ENCODE measurements at regions not wholly inside any gene's neighbourhood (a gene's known extent, or its start where the extent isn't known, plus 50 kb on each side); places are given as distances from the start of the nearest gene placed in this dataset.

GRCh38 chr1:199155166-199156019 is 516.6 kb downstream of the PTPRC start:
- ATAC-seq: no peak

GRCh38 chr1:199157494-199157893 is 518.7 kb downstream of the PTPRC start:
- H3K27ac ChIP-seq: no peak overlapping the region
- no peak overlapping the region for H3K4me3 ChIP-seq
- H3K36me3 ChIP-seq: no peaks in the 10 kb centered on the region
- no peaks in the 10 kb centered on the region for H3K9me3 ChIP-seq
- no peak for TF ChIP-seq CTCF (IDR thresholded peaks at IDR 0.05)
- no peaks in the 10 kb centered on the region for H3K4me1 ChIP-seq
- no peak for DNase-seq
- H3K27me3 ChIP-seq: no peaks in the 10 kb centered on the region
- intact Hi-C loops (cut with DNase I): no loop called here
- no peak for ATAC-seq

More at GRCh38 chr1:199155166-199156019, 516.6 kb downstream of the PTPRC start:
- Histone ChIP-seq H3K36me3 (no peaks in the 10 kb centered on the region), H3K27ac (no peak overlapping the region), H3K9me3 (no peaks in the 10 kb centered on the region), H3K4me1 (no peaks in the 10 kb centered on the region), H3K27me3 (no peaks in the 10 kb centered on the region), H3K4me3 (no peak overlapping the region)
- no peak for TF ChIP-seq CTCF (IDR thresholded peaks at IDR 0.05)
- no peak for DNase-seq
- intact Hi-C loops (cut with DNase I): no loop called here

GRCh38 chr1:199160521-199161318 is 521.9 kb downstream of the PTPRC start:
- ATAC-seq: no peak
- Histone ChIP-seq H3K9me3 (no peaks in the 10 kb centered on the region), H3K27me3 (no peaks in the 10 kb centered on the region), H3K27ac (no peak overlapping the region), H3K36me3 (no peaks in the 10 kb centered on the region), H3K4me1 (no peaks in the 10 kb centered on the region), H3K4me3 (no peak overlapping the region)
- DNase-seq: no peak
- no peak for TF ChIP-seq CTCF (IDR thresholded peaks at IDR 0.05)
- intact Hi-C loops (cut with DNase I): no loop called here

GRCh38 chr1:199161319-199161680 is 522.5 kb downstream of the PTPRC start:
- ATAC-seq (no peak), DNase-seq (no peak)
- H3K4me3 ChIP-seq: no peak overlapping the region
- intact Hi-C loops (cut with DNase I): no loop called here
- no peak for TF ChIP-seq CTCF (IDR thresholded peaks at IDR 0.05)
- no peaks in the 10 kb centered on the region for H3K36me3 ChIP-seq
- H3K27ac ChIP-seq: no peak overlapping the region
- H3K27me3 ChIP-seq: no peaks in the 10 kb centered on the region
- H3K4me1 ChIP-seq: no peaks in the 10 kb centered on the region
- no peaks in the 10 kb centered on the region for H3K9me3 ChIP-seq

GRCh38 chr1:199161766-199162303 is 523.0 kb downstream of the PTPRC start:
- no peaks in the 10 kb centered on the region for H3K4me1 ChIP-seq
- ATAC-seq (no peak), DNase-seq (no peak)
- no peak overlapping the region for H3K4me3 ChIP-seq
- no peaks in the 10 kb centered on the region for H3K27me3 ChIP-seq
- no peaks in the 10 kb centered on the region for H3K36me3 ChIP-seq
- H3K9me3 ChIP-seq: no peaks in the 10 kb centered on the region
- no peak for TF ChIP-seq CTCF (IDR thresholded peaks at IDR 0.05)
- H3K27ac ChIP-seq: no peak overlapping the region
- intact Hi-C loops (cut with DNase I): no loop called here

All from upper lobe of right lung (tissue), 1 donor.